ENCODE measurements at regions not wholly inside any gene's neighbourhood (a gene's known extent, or its start where the extent isn't known, plus 50 kb on each side); places are given as distances from the start of the nearest gene placed in this dataset.

DNA sequence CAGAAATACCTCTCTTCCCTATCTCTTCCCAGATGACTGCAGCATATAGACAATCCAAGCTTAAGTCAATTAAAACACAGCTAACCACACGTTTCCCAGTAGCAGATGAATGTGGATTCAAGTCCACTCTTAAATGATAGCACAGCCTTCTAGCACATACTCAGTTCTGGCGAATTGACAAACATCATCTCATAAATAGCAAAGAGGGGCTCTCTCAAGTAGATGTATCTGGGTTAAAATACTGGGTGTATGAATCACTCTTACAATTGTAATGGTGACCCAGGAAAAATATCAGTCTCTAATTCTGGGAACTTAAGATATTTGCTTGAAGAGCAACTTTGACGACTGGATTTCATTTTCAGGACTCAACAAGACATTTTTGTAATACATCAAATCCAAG, 67.0 kb upstream of the HAPLN1 start:
- TF ChIP-seq GATA2 (IDR thresholded peaks at IDR 0.05; ENCODE audit: low read depth, low read length): no peak
- TF ChIP-seq GATA3 (IDR thresholded peaks at IDR 0.05; ENCODE audit: low read depth, low read length): no peak
